ENCODE measurements at regions not wholly inside any gene's neighbourhood (a gene's known extent, or its start where the extent isn't known, plus 50 kb on each side); places are given as distances from the start of the nearest gene placed in this dataset.

- no peaks in the 10 kb centered on the region for H3K27me3 Mint-ChIP-seq (ENCODE audit: insufficient read depth, low read depth)
- Histone ChIP-seq H3K36me3 (no peaks in the 10 kb centered on the region), H3K27me3 (no peaks in the 10 kb centered on the region), H3K79me2 (ENCODE audit: low read depth) (no peaks in the 10 kb centered on the region), H3F3A (ENCODE audit: low read depth) (no peaks in the 10 kb centered on the region), H3K9ac (no peak overlapping the region), H3K4me3 (no peak overlapping the region), H3K27ac (no peak overlapping the region), H3K4me1 (no peaks in the 10 kb centered on the region), H3K9me3 (ENCODE audit: low read depth) (no peaks in the 10 kb centered on the region), H4K20me1 (ENCODE audit: low read depth) (no peaks in the 10 kb centered on the region), H2AFZ (replicated peaks) (no peak overlapping the region), H3K4me2 (no peak overlapping the region)
- no peak overlapping the region for H3K27ac Mint-ChIP-seq
- no peak for TF ChIP-seq CTCF (IDR thresholded peaks at IDR 0.05)
- TF ChIP-seq EZH2phosphoT487 (IDR thresholded peaks at IDR 0.05), result no peak
- no peak for TF ChIP-seq EZH2 (IDR thresholded peaks at IDR 0.05)
- no peak overlapping the region for H3K4me3 Mint-ChIP-seq
- no peak for DNase-seq (ENCODE audit: low spot score)
- no peaks in the 10 kb centered on the region for H3K4me1 Mint-ChIP-seq
- H3K9me3 Mint-ChIP-seq, result no peaks in the 10 kb centered on the region
- H3K36me3 Mint-ChIP-seq, result no peaks in the 10 kb centered on the region
Measured at GRCh38 chr12:85690146-85690545, 146.1 kb downstream of the RASSF9 start.

- H3K27ac Mint-ChIP-seq, result no peak overlapping the region
- Histone ChIP-seq H3K27ac (no peak overlapping the region), H3K4me3 (no peak overlapping the region), H3K27me3 (no peaks in the 10 kb centered on the region), H3K79me2 (ENCODE audit: low read depth) (no peaks in the 10 kb centered on the region), H3K4me1 (no peaks in the 10 kb centered on the region), H3K4me2 (no peak overlapping the region), H3K36me3 (no peaks in the 10 kb centered on the region), H3K9me3 (ENCODE audit: low read depth) (no peaks in the 10 kb centered on the region), H3K9ac (no peak overlapping the region), H3F3A (ENCODE audit: low read depth) (no peaks in the 10 kb centered on the region), H4K20me1 (ENCODE audit: low read depth) (no peaks in the 10 kb centered on the region), H2AFZ (replicated peaks) (no peak overlapping the region)
- no peak for TF ChIP-seq EZH2phosphoT487 (IDR thresholded peaks at IDR 0.05)
- no peak for TF ChIP-seq CTCF (IDR thresholded peaks at IDR 0.05)
- no peak for DNase-seq (ENCODE audit: low spot score)
- no peaks in the 10 kb centered on the region for H3K4me1 Mint-ChIP-seq
- no peaks in the 10 kb centered on the region for H3K36me3 Mint-ChIP-seq
- no peaks in the 10 kb centered on the region for H3K27me3 Mint-ChIP-seq (ENCODE audit: insufficient read depth, low read depth)
- H3K4me3 Mint-ChIP-seq, result no peak overlapping the region
- H3K9me3 Mint-ChIP-seq, result no peaks in the 10 kb centered on the region
Measured at GRCh38 chr12:85693093-85693665, 143.0 kb downstream of the RASSF9 start.

GRCh38 chr12:85695097-85695715, 141.0 kb downstream of the RASSF9 start:
- Mint-ChIP-seq H3K4me1 (no peaks in the 10 kb centered on the region), H3K36me3 (no peaks in the 10 kb centered on the region), H3K9me3 (no peaks in the 10 kb centered on the region), H3K27ac (no peak overlapping the region), H3K4me3 (no peak overlapping the region), H3K27me3 (ENCODE audit: insufficient read depth, low read depth) (no peaks in the 10 kb centered on the region)
- Histone ChIP-seq H3K4me2 (no peak overlapping the region), H3K27me3 (no peaks in the 10 kb centered on the region), H4K20me1 (ENCODE audit: low read depth) (no peaks in the 10 kb centered on the region), H3K36me3 (no peaks in the 10 kb centered on the region), H3K79me2 (ENCODE audit: low read depth) (no peaks in the 10 kb centered on the region), H3F3A (ENCODE audit: low read depth) (no peaks in the 10 kb centered on the region), H3K4me1 (no peaks in the 10 kb centered on the region), H3K27ac (no peak overlapping the region), H3K9ac (no peak overlapping the region), H3K4me3 (no peak overlapping the region), H3K9me3 (ENCODE audit: low read depth) (no peaks in the 10 kb centered on the region), H2AFZ (replicated peaks) (no peak overlapping the region)
- TF ChIP-seq EZH2phosphoT487 (IDR thresholded peaks at IDR 0.05) (no peak), CTCF (IDR thresholded peaks at IDR 0.05) (no peak), EZH2 (IDR thresholded peaks at IDR 0.05) (no peak)
- no peak for DNase-seq (ENCODE audit: low spot score)

All from neural progenitor cell (in vitro differentiated cells).